ENCODE measurements at regions not wholly inside any gene's neighbourhood (a gene's known extent, or its start where the extent isn't known, plus 50 kb on each side); places are given as distances from the start of the nearest gene placed in this dataset.

DNA sequence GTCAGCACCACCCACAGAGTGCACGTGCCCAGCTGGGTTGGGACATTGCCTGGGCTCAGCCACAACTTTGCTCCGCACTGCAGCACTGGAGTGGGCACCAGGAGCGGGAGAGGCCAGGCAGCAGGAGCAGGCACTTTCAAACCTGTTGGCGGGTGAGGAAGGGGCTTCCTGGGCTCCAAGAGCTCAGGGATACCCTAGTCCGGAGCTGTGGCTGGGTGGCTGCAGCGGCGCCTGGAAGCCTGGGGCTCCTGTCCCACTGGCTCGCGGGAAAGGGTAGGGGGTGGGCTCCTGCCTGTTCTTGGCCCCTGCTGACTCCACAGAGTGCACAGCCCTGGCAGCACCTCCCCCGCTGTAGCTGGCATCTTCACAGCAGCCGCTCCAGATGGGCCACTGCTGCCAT is 417.6 kb upstream of the RGMA start:
- 48% methylated on average over 11 of the region's 11 CpGs for WGBS (ENCODE audit: insufficient coverage, insufficient replicate concordance, low lambda C conversion rate, missing lambda C conversion rate)
- Histone ChIP-seq H3K27me3 (replicated peaks in 1 of 2; ENCODE audit: control insufficient read depth in 2 of 2, insufficient read depth in 2 of 2, low read length in 1 of 2) (no peaks in the 10 kb centered on the region), H3K36me3 (ENCODE audit: control insufficient read depth in 2 of 2, insufficient read depth in 2 of 2, low read length in 1 of 2) (no peaks in the 10 kb centered on the region), H3K9me3 (replicated peaks; ENCODE audit: control insufficient read depth, insufficient read depth, low read length) (no peaks in the 10 kb centered on the region), H4K20me1 (ENCODE audit: control insufficient read depth, insufficient read depth) (no peaks in the 10 kb centered on the region), H3K4me1 (ENCODE audit: control insufficient read depth, insufficient read depth, low read length) (no peaks in the 10 kb centered on the region), H2AFZ (ENCODE audit: control insufficient read depth, low read depth, low read length) (no peak overlapping the region), H3K4me2 (ENCODE audit: control insufficient read depth, insufficient read depth) (no peak overlapping the region), H3K4me3 (no peak overlapping the region), H3K27ac (ENCODE audit: control insufficient read depth, insufficient read depth) (no peak overlapping the region), H3K9ac (ENCODE audit: control insufficient read depth, insufficient read depth, low read length) (no peak overlapping the region), H3K79me2 (ENCODE audit: control insufficient read depth, insufficient read depth, low read length) (no peaks in the 10 kb centered on the region)
- ChIA-PET CTCF (no interaction called here), RAD21 (ENCODE audit: unreplicated experiment) (no interaction called here), SMC1A (ENCODE audit: uncharacterized antibody, unreplicated experiment) (no interaction called here), POLR2A (no interaction called here)
- TF ChIP-seq SUZ12 (IDR thresholded peaks at IDR 0.05; ENCODE audit: unreplicated experiment) (no peak), CBX3 (IDR thresholded peaks at IDR 0.05; ENCODE audit: borderline replicate concordance, low read depth) (no peak), CEBPZ (IDR thresholded peaks at IDR 0.05; ENCODE audit: low read depth, low read length) (no peak), NR2F1 (conservative IDR thresholded peaks at IDR 0.05) (no peak), EZH2 (IDR thresholded peaks at IDR 0.05; ENCODE audit: borderline replicate concordance, control insufficient read depth, low read depth, low read length) (no peak), EGR1 (IDR thresholded peaks at IDR 0.05; ENCODE audit: borderline replicate concordance in 1 of 2, low read depth in 2 of 2, low read length in 2 of 2) (no peak), MTA3 (IDR thresholded peaks at IDR 0.05; ENCODE audit: borderline replicate concordance, low read length) (no peak), ATF3 (IDR thresholded peaks at IDR 0.05; ENCODE audit: borderline replicate concordance, extremely low read depth, low read depth, low read length) (no peak), RB1 (IDR thresholded peaks at IDR 0.05; ENCODE audit: borderline replicate concordance) (no peak), BHLHE40 (IDR thresholded peaks at IDR 0.05; ENCODE audit: borderline replicate concordance in 1 of 2, low read depth in 2 of 2, low read length in 1 of 2) (no peak), SMAD1 (IDR thresholded peaks at IDR 0.05; ENCODE audit: low read depth, partially characterized antibody) (no peak), ZNF217 (IDR thresholded peaks at IDR 0.05) (no peak), EED (IDR thresholded peaks at IDR 0.05; ENCODE audit: low read depth) (no peak), CBFB (IDR thresholded peaks at IDR 0.05; ENCODE audit: low read depth) (no peak), FOS (IDR thresholded peaks at IDR 0.05; ENCODE audit: borderline replicate concordance, extremely low read depth, insufficient read length) (no peak)
- TF ChIP-seq, protein P1, sequence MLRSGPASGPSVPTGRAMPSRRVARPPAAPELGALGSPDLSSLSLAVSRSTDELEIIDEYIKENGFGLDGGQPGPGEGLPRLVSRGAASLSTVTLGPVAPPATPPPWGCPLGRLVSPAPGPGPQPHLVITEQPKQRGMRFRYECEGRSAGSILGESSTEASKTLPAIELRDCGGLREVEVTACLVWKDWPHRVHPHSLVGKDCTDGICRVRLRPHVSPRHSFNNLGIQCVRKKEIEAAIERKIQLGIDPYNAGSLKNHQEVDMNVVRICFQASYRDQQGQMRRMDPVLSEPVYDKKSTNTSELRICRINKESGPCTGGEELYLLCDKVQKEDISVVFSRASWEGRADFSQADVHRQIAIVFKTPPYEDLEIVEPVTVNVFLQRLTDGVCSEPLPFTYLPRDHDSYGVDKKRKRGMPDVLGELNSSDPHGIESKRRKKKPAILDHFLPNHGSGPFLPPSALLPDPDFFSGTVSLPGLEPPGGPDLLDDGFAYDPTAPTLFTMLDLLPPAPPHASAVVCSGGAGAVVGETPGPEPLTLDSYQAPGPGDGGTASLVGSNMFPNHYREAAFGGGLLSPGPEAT (IDR thresholded peaks at IDR 0.05; ENCODE audit: low read depth) = no peak
- ATAC-seq (no peak), DNase-seq (ENCODE audit: low read depth, low spot score) (no peak), FAIRE-seq (no peak)
- intact Hi-C loops (cut with micrococcal nuclease; ENCODE audit: unreplicated experiment) (no loop called here), in situ Hi-C loops (cut with MboI) (no loop called here)
- BruUV-seq (replicated peaks) = no TSS peak

Measured in GM12878 (cell line).